SK-N-SH treated with all-trans-retinoic acid at 6 μM for 48 hours (cell line): ENCODE measurements at regions not wholly inside any gene's neighbourhood (a gene's known extent, or its start where the extent isn't known, plus 50 kb on each side); places are given as distances from the start of the nearest gene placed in this dataset.

Experiments used
- ARNTL ChIP-seq: fragments of 450-650 bp; formaldehyde crosslinking; IDR thresholded peaks from 2 replicates; pipeline ENCODE4 v1.5.0; 2020; ENCODE audit warnings: low read depth, mild to moderate bottlenecking, moderate library complexity, borderline replicate concordance
- OSR1 ChIP-seq: fragments of 250-450 bp; sonication (Bioruptor Pico); IDR thresholded peaks from 2 replicates; pipeline ENCODE4 v1.8.0; 2022; ENCODE audit warnings: moderate library complexity, mild to moderate bottlenecking, inconsistent platforms
- PPARA ChIP-seq: fragments of 250-450 bp; sonication (Bioruptor Pico); IDR thresholded peaks from 2 replicates; pipeline ENCODE4 v1.5.0; 2020; ENCODE audit warnings: mild to moderate bottlenecking, borderline replicate concordance
- ZNF565 ChIP-seq: fragments of 450-650 bp; formaldehyde crosslinking; conservative IDR thresholded peaks from 2 replicates; pipeline ENCODE4 v1.5.0; 2020; ENCODE audit warnings: low read depth, mild to moderate bottlenecking, moderate library complexity
- ZNF70 ChIP-seq: fragments of 450-650 bp; formaldehyde crosslinking; IDR thresholded peaks from 2 replicates; pipeline ENCODE4 v1.5.0; 2020; ENCODE audit warnings: mild to moderate bottlenecking, moderate library complexity
- ZNF8 ChIP-seq: fragments of 450-650 bp; formaldehyde crosslinking; IDR thresholded peaks from 2 replicates; pipeline ENCODE4 v1.5.0; 2020; ENCODE audit warnings: mild to moderate bottlenecking, moderate library complexity
- TF ChIP-seq, protein P1 (sequence below): fragments of 250-450 bp; sonication (Bioruptor Pico); IDR thresholded peaks from 2 replicates; pipeline ENCODE4 v1.8.0; 2020; ENCODE audit warnings: mild to moderate bottlenecking, moderate library complexity, borderline replicate concordance
- TF ChIP-seq, protein P2 (sequence below): fragments of 250-450 bp; sonication (Bioruptor Pico); IDR thresholded peaks from 2 replicates; pipeline ENCODE4 v1.5.1; 2020; ENCODE audit warnings: low read depth, mild to moderate bottlenecking, moderate library complexity
- TF ChIP-seq, protein P3 (sequence below): fragments of 250-450 bp; sonication (Bioruptor Pico); IDR thresholded peaks from 2 replicates; pipeline ENCODE4 v1.8.0; 2021; ENCODE audit warnings: low read depth, mild to moderate bottlenecking, moderate library complexity, borderline replicate concordance

DNA sequence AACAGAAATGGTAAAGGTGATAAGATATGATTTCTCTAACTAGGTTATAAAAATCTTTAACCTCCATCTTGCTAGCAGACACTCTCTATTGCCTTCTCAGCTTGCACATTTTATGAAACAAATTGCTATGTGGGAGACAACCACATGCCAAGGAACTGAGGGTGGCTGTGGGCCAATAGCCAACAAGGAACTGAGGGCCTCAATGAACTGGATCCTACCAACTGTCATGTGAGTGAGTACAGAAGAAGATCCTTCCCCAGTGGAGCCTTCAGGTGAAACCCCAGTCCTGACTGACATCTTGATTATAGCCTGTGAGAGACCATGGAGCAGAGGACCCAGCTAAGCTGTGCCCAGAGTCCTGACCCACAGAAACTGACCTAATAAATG, 129.2 kb upstream of the LRIG1 start:
- TF ChIP-seq ZNF70 (CRISPR knock-in tag) (no peak), PPARA (CRISPR knock-in tag) (no peak), OSR1 (no peak), ZNF565 (CRISPR knock-in tag) (no peak), ARNTL (CRISPR knock-in tag) (no peak), ZNF8 (no peak)
- TF ChIP-seq, protein P1, sequence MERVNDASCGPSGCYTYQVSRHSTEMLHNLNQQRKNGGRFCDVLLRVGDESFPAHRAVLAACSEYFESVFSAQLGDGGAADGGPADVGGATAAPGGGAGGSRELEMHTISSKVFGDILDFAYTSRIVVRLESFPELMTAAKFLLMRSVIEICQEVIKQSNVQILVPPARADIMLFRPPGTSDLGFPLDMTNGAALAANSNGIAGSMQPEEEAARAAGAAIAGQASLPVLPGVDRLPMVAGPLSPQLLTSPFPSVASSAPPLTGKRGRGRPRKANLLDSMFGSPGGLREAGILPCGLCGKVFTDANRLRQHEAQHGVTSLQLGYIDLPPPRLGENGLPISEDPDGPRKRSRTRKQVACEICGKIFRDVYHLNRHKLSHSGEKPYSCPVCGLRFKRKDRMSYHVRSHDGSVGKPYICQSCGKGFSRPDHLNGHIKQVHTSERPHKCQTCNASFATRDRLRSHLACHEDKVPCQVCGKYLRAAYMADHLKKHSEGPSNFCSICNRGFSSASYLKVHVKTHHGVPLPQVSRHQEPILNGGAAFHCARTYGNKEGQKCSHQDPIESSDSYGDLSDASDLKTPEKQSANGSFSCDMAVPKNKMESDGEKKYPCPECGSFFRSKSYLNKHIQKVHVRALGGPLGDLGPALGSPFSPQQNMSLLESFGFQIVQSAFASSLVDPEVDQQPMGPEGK: no peak
- TF ChIP-seq, protein P2, sequence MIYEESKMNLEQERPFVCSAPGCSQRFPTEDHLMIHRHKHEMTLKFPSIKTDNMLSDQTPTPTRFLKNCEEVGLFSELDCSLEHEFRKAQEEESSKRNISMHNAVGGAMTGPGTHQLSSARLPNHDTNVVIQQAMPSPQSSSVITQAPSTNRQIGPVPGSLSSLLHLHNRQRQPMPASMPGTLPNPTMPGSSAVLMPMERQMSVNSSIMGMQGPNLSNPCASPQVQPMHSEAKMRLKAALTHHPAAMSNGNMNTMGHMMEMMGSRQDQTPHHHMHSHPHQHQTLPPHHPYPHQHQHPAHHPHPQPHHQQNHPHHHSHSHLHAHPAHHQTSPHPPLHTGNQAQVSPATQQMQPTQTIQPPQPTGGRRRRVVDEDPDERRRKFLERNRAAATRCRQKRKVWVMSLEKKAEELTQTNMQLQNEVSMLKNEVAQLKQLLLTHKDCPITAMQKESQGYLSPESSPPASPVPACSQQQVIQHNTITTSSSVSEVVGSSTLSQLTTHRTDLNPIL: no peak
- TF ChIP-seq, protein P3, sequence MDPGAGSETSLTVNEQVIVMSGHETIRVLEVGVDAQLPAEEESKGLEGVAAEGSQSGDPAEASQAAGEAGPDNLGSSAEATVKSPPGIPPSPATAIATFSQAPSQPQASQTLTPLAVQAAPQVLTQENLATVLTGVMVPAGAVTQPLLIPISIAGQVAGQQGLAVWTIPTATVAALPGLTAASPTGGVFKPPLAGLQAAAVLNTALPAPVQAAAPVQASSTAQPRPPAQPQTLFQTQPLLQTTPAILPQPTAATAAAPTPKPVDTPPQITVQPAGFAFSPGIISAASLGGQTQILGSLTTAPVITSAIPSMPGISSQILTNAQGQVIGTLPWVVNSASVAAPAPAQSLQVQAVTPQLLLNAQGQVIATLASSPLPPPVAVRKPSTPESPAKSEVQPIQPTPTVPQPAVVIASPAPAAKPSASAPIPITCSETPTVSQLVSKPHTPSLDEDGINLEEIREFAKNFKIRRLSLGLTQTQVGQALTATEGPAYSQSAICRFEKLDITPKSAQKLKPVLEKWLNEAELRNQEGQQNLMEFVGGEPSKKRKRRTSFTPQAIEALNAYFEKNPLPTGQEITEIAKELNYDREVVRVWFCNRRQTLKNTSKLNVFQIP: no peak
